ENCODE measurements at regions not wholly inside any gene's neighbourhood (a gene's known extent, or its start where the extent isn't known, plus 50 kb on each side); places are given as distances from the start of the nearest gene placed in this dataset.
"Not testable (repeated sequence)": the region's sequence is repeated elsewhere in the genome, so short reads cannot be mapped to it uniquely, and the experiment has no call there.

- no peak overlapping the region for H3K4me3 ChIP-seq
- TF ChIP-seq CTCF (IDR thresholded peaks at IDR 0.05): no peak
- no peak for DNase-seq (ENCODE audit: low spot score)
- H3K27ac ChIP-seq: no peak overlapping the region
These were observed 110.2 kb upstream of the RBBP8 start for GRCh38 chr18:22822841-22823508.

- Histone ChIP-seq H3K4me3 (no peak overlapping the region), H3K27ac (no peak overlapping the region)
- no peak for TF ChIP-seq CTCF (IDR thresholded peaks at IDR 0.05)
- no peak for DNase-seq (ENCODE audit: low spot score)
These were observed 106.4 kb upstream of the RBBP8 start for GRCh38 chr18:22826726-22827125.

- no peak for DNase-seq (ENCODE audit: low spot score)
- H3K4me3 ChIP-seq: no peak overlapping the region
- H3K27ac ChIP-seq: no peak overlapping the region
- TF ChIP-seq CTCF (IDR thresholded peaks at IDR 0.05): no peak
These were observed 105.9 kb upstream of the RBBP8 start for GRCh38 chr18:22827216-22827615.

GRCh38 chr18:22827741-22828140 lies 105.4 kb upstream of the RBBP8 start:
- Histone ChIP-seq H3K27ac (no peak overlapping the region), H3K4me3 (no peak overlapping the region)
- DNase-seq (ENCODE audit: low spot score): no peak
- TF ChIP-seq CTCF (IDR thresholded peaks at IDR 0.05): no peak

GRCh38 chr18:22828171-22828570 lies 105.0 kb upstream of the RBBP8 start:
- no peak for TF ChIP-seq CTCF (IDR thresholded peaks at IDR 0.05)
- H3K27ac ChIP-seq: no peak overlapping the region
- no peak for DNase-seq (ENCODE audit: low spot score)
- H3K4me3 ChIP-seq: no peak overlapping the region

- H3K4me3 ChIP-seq; H3K27ac ChIP-seq; DNase-seq (ENCODE audit: low spot score): not testable (repeated sequence)
These were observed 104.5 kb upstream of the RBBP8 start for GRCh38 chr18:22828583-22828982.

- no peak for DNase-seq (ENCODE audit: low spot score)
- Histone ChIP-seq H3K4me3 (no peak overlapping the region), H3K27ac (no peak overlapping the region)
- TF ChIP-seq CTCF (IDR thresholded peaks at IDR 0.05): no peak
These were observed 103.3 kb upstream of the RBBP8 start for GRCh38 chr18:22829781-22830180.

Data from coronary artery (tissue), 2 donors.